ENCODE measurements at regions not wholly inside any gene's neighbourhood (a gene's known extent, or its start where the extent isn't known, plus 50 kb on each side); places are given as distances from the start of the nearest gene placed in this dataset.

- Histone ChIP-seq H3K4me1 (ENCODE audit: low read length) (no peaks in the 10 kb centered on the region), H3K4me2 (ENCODE audit: low read length) (no peak overlapping the region), H3K27ac (ENCODE audit: low read length) (no peak overlapping the region), H3K27me3 (ENCODE audit: low read depth, low read length) (peaks cover 5% of the 10 kb centered on the region; the same call in 1 of the 2 replicates), H2AFZ (ENCODE audit: low read depth, low read length) (no peak overlapping the region), H3K9me3 (ENCODE audit: insufficient read depth, low read length) (no peaks in the 10 kb centered on the region), H3K79me2 (ENCODE audit: low read length) (no peaks in the 10 kb centered on the region), H3K9ac (ENCODE audit: low read length) (no peak overlapping the region), H3K36me3 (replicated peaks; ENCODE audit: low read depth, low read length) (peaks cover 6% of the 10 kb centered on the region), H4K20me1 (ENCODE audit: insufficient read depth, low read length) (no peaks in the 10 kb centered on the region), H3K4me3 (ENCODE audit: low read length) (no peak overlapping the region)
- no peak for TF ChIP-seq EZH2phosphoT487 (IDR thresholded peaks at IDR 0.05; ENCODE audit: low read depth)
- TF ChIP-seq, protein P1, sequence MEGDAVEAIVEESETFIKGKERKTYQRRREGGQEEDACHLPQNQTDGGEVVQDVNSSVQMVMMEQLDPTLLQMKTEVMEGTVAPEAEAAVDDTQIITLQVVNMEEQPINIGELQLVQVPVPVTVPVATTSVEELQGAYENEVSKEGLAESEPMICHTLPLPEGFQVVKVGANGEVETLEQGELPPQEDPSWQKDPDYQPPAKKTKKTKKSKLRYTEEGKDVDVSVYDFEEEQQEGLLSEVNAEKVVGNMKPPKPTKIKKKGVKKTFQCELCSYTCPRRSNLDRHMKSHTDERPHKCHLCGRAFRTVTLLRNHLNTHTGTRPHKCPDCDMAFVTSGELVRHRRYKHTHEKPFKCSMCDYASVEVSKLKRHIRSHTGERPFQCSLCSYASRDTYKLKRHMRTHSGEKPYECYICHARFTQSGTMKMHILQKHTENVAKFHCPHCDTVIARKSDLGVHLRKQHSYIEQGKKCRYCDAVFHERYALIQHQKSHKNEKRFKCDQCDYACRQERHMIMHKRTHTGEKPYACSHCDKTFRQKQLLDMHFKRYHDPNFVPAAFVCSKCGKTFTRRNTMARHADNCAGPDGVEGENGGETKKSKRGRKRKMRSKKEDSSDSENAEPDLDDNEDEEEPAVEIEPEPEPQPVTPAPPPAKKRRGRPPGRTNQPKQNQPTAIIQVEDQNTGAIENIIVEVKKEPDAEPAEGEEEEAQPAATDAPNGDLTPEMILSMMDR (IDR thresholded peaks at IDR 0.05; ENCODE audit: low read depth, low read length), result no peak
Measured at GRCh38 chr11:119823077-119823476, 94.1 kb upstream of the NECTIN1 start.

GRCh38 chr11:119816660-119817059, 87.7 kb upstream of the NECTIN1 start:
- H3K27me3 ChIP-seq (ENCODE audit: low read depth, low read length), result no peaks in the 10 kb centered on the region
- peaks cover 13% of the 10 kb centered on the region; the same call in 1 of the 2 replicates for H4K20me1 ChIP-seq (ENCODE audit: insufficient read depth, low read length)
- H2AFZ ChIP-seq (ENCODE audit: low read depth, low read length), result no peak overlapping the region
- TF ChIP-seq, protein P1 (IDR thresholded peaks at IDR 0.05; ENCODE audit: low read depth, low read length), result no peak
- TF ChIP-seq EZH2phosphoT487 (IDR thresholded peaks at IDR 0.05; ENCODE audit: low read depth), result no peak
- H3K27ac ChIP-seq (ENCODE audit: low read length), result no peak overlapping the region
- no peak overlapping the region for H3K4me3 ChIP-seq (ENCODE audit: low read length)
- peak overlapping the region; percentile 34 for H3K4me2 ChIP-seq (ENCODE audit: low read length)
- H3K9ac ChIP-seq (ENCODE audit: low read length), result no peak overlapping the region
- H3K36me3 ChIP-seq (replicated peaks; ENCODE audit: low read depth, low read length), result no peaks in the 10 kb centered on the region
- H3K9me3 ChIP-seq (ENCODE audit: insufficient read depth, low read length), result no peaks in the 10 kb centered on the region
- H3K79me2 ChIP-seq (ENCODE audit: low read length), result no peaks in the 10 kb centered on the region
- peaks cover 16% of the 10 kb centered on the region for H3K4me1 ChIP-seq (ENCODE audit: low read length)

DNA sequence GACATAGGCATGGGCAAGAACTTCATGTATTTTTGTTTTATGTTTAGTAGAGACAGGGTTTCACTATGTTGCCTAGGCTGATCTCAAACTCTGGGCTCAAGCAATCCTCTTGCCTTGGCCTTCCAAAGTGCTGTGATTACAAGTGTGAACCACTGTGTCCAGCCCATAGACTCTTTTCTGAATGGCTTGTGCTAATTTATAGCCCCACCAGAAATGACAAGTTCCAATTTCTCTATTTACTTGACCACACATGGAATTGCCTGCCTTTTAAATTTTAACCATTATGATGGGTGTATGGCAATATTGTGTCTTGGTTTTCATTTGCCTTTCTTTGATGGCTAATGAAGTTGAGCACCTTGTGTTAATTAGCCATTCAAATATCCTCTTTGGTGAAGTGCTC, 85.8 kb upstream of the NECTIN1 start:
- Histone ChIP-seq H2AFZ (ENCODE audit: low read depth, low read length) (no peak overlapping the region), H3K4me2 (ENCODE audit: low read length) (no peak overlapping the region), H3K4me1 (ENCODE audit: low read length) (peaks cover 22% of the 10 kb centered on the region), H3K27me3 (ENCODE audit: low read depth, low read length) (no peaks in the 10 kb centered on the region), H3K36me3 (replicated peaks; ENCODE audit: low read depth, low read length) (no peaks in the 10 kb centered on the region), H3K9me3 (ENCODE audit: insufficient read depth, low read length) (no peaks in the 10 kb centered on the region), H3K27ac (ENCODE audit: low read length) (no peak overlapping the region), H3K79me2 (ENCODE audit: low read length) (no peaks in the 10 kb centered on the region), H4K20me1 (ENCODE audit: insufficient read depth, low read length) (peaks cover 25% of the 10 kb centered on the region), H3K4me3 (ENCODE audit: low read length) (no peak overlapping the region), H3K9ac (ENCODE audit: low read length) (no peak overlapping the region)
- no peak for TF ChIP-seq EZH2phosphoT487 (IDR thresholded peaks at IDR 0.05; ENCODE audit: low read depth)
- TF ChIP-seq, protein P1 (IDR thresholded peaks at IDR 0.05; ENCODE audit: low read depth, low read length), result no peak

GRCh38 chr11:119810478-119811232, 81.7 kb upstream of the NECTIN1 start:
- no peak overlapping the region for H3K4me3 ChIP-seq (ENCODE audit: low read length)
- no peaks in the 10 kb centered on the region for H3K79me2 ChIP-seq (ENCODE audit: low read length)
- no peaks in the 10 kb centered on the region for H3K36me3 ChIP-seq (replicated peaks; ENCODE audit: low read depth, low read length)
- H4K20me1 ChIP-seq (ENCODE audit: insufficient read depth, low read length), result peaks cover 11% of the 10 kb centered on the region
- H3K9ac ChIP-seq (ENCODE audit: low read length), result no peak overlapping the region
- no peaks in the 10 kb centered on the region for H3K27me3 ChIP-seq (ENCODE audit: low read depth, low read length)
- H3K4me1 ChIP-seq (ENCODE audit: low read length), result peaks cover 6% of the 10 kb centered on the region
- no peak overlapping the region for H3K4me2 ChIP-seq (ENCODE audit: low read length)
- H3K27ac ChIP-seq (ENCODE audit: low read length), result no peak overlapping the region
- no peak overlapping the region for H2AFZ ChIP-seq (ENCODE audit: low read depth, low read length)
- no peak for TF ChIP-seq EZH2phosphoT487 (IDR thresholded peaks at IDR 0.05; ENCODE audit: low read depth)
- TF ChIP-seq, protein P1 (IDR thresholded peaks at IDR 0.05; ENCODE audit: low read depth, low read length), result no peak
- H3K9me3 ChIP-seq (ENCODE audit: insufficient read depth, low read length), result no peaks in the 10 kb centered on the region
